ENCODE measurements at regions not wholly inside any gene's neighbourhood (a gene's known extent, or its start where the extent isn't known, plus 50 kb on each side); places are given as distances from the start of the nearest gene placed in this dataset.

GRCh38 chr2:236696834-236697233 is 127.2 kb downstream of the ACKR3 start:
- no peak for TF ChIP-seq CTCF (IDR thresholded peaks at IDR 0.05; ENCODE audit: low read depth, low read length, missing control alignments)
- no peak overlapping the region for H3K4me3 ChIP-seq (ENCODE audit: low read depth, low read length)
- no peak for DNase-seq (ENCODE audit: low read depth)

- TF ChIP-seq CTCF (IDR thresholded peaks at IDR 0.05; ENCODE audit: low read depth, low read length, missing control alignments): no peak
- no peak for DNase-seq (ENCODE audit: low read depth)
- H3K4me3 ChIP-seq (ENCODE audit: low read depth, low read length): no peak overlapping the region
Observed at GRCh38 chr2:236698016-236698627, 128.5 kb downstream of the ACKR3 start.

- DNase-seq (ENCODE audit: low read depth): no peak
- no peak overlapping the region for H3K4me3 ChIP-seq (ENCODE audit: low read depth, low read length)
- no peak for TF ChIP-seq CTCF (IDR thresholded peaks at IDR 0.05; ENCODE audit: low read depth, low read length, missing control alignments)
Observed at GRCh38 chr2:236700703-236701102, 131.1 kb downstream of the ACKR3 start.

GRCh38 chr2:236702657-236703372 is 133.2 kb downstream of the ACKR3 start:
- no peak overlapping the region for H3K4me3 ChIP-seq (ENCODE audit: low read depth, low read length)
- no peak for DNase-seq (ENCODE audit: low read depth)
- no peak for TF ChIP-seq CTCF (IDR thresholded peaks at IDR 0.05; ENCODE audit: low read depth, low read length, missing control alignments)

DNA sequence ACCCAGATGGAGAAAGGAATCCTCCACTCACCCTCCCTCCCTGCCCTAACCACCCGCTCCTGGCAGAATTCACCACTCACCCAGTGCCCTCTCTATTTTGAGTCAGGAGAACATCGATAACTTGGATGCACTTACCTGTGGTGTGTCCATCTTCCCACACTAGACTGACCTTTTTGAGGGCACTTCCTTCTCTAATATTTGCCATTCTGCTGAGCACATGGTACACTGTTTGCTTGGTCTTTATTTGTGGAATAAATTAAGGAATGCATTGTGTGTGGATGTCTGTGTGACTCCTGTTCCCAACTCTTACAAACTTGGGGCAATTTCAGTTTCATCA is 133.7 kb downstream of the ACKR3 start:
- no peak for TF ChIP-seq CTCF (IDR thresholded peaks at IDR 0.05; ENCODE audit: low read depth, low read length, missing control alignments)
- DNase-seq (ENCODE audit: low read depth): no peak
- no peak overlapping the region for H3K4me3 ChIP-seq (ENCODE audit: low read depth, low read length)

DNA sequence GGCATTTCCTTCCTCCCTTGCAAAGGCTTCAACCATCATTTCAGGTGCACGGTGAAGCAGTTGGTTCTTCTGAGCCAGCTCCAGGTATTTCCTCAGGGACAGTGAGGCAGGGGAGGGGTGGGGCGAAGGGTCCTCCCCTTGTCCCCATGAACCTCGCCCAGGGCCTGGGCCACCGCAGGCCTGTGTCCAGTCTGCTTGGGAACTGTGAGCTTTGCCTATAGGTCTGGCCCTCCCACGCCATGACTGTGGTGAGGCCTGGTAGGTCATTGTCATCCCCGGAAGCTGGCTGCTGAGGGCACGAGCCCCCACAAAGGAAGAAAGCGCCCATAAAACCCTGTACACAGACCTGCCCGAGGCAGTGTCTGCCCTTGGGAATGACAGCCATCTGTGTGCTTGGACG is 134.3 kb downstream of the ACKR3 start:
- TF ChIP-seq CTCF (IDR thresholded peaks at IDR 0.05; ENCODE audit: low read depth, low read length, missing control alignments): no peak
- no peak overlapping the region for H3K4me3 ChIP-seq (ENCODE audit: low read depth, low read length)
- no peak for DNase-seq (ENCODE audit: low read depth)

GRCh38 chr2:236704887-236705286 is 135.3 kb downstream of the ACKR3 start:
- no peak for DNase-seq (ENCODE audit: low read depth)
- H3K4me3 ChIP-seq (ENCODE audit: low read depth, low read length): no peak overlapping the region
- no peak for TF ChIP-seq CTCF (IDR thresholded peaks at IDR 0.05; ENCODE audit: low read depth, low read length, missing control alignments)

Data from GM12864 (cell line).